Stimulated activated CD8-positive, alpha-beta memory T cell treated with anti-CD3 and anti-CD28 coated beads, Interleukin-7, amount 100 ng/mL, for 48 hours (primary cell): ENCODE measurements at regions not wholly inside any gene's neighbourhood (a gene's known extent, or its start where the extent isn't known, plus 50 kb on each side); places are given as distances from the start of the nearest gene placed in this dataset.
"Not testable (repeated sequence)": the region's sequence is repeated elsewhere in the genome, so short reads cannot be mapped to it uniquely, and the experiment has no call there.

Source experiments
- DNase-seq, 2 donors: peaks; one replicate each; pipeline ENCODE4 v3.0.0-alpha.2; 2020; ENCODE audit warnings: low read depth in 1 of 2; ENCODE audit errors: extremely low read depth in 1 of 2

DNA sequence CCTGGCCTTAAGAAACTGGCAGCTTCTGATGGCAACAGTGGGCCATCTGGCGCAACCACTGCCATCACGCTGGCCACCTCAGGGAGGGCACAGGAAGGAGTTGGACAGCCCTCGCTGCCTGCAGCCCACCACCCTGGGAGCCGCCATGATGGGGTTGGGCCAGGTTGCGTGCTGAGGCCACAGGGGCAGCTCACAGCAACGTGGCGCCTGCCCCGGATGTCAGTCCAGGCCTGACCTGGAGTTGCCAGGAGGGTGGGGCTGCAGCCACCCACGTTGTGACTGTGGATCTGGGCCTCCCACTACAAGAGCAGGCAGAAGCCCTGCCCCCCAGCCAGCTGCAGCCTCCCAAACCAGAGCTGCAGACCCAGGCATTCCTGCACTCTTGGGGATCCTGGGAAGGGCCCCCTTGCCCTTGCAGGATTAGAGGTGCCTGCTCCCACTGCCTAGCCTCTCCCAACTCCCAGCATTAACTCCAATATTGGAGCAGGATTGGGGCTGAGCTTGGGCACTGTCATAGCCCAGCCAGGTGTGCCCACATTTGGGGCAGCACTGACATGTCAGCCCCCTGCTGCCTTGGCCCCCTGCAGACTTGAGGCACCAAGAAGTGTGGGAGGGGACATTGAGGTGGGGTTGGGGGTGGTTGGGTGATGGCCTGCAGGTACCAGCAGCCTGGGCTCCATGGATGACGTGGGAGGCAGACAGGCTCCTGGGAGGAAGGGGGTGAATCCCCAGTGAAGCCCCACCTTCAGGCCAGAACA is 468.9 kb upstream of the CCDC54 start:
- no peak for DNase-seq

DNA sequence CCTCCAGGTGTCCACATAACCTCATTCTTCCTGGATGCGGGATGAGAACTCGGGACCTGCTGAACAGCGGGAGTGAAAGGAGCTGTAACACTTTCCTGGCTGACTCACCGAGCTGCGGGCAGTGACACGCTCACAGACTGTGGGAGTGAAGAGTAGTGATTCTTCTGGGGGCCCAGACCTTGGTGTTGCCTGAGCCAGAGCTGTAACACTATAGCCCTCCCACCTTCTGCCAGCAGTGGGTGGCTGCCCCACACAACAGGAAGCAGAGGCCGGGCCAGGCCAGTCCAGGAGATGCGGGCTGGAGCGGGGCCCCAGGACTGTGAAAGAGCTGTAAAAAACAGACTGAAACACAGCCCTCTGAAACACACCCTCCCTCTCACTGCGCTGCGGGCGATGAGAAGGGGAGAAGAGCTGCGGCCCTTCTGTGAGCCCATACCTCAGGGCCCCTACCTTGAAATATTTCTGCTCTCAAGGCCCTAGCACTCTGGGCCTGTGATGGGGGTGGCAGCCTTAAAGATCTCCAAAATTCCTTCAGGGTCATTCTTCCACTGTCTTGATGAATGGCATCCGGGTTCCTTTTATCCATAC is 464.0 kb upstream of the CCDC54 start:
- no peak for DNase-seq

DNA sequence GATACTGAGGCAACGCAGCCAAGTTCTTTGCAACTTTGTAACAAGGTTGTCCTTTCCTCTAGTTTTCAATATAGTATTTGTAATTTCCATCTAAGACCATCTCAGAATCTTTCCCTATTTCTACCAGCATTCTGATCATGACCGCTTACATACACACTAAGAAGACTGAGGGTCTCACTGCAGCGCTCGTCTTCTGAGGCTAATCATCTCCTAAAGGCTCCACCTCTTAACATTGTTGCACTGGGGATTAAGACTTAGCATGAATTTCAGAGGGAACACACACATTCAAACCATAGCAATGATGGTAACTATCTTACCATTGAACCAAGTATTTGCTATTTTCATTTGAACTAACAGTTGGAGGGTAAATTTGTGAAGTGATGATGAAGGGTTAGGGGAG is 463.3 kb upstream of the CCDC54 start:
- no peak for DNase-seq

DNA sequence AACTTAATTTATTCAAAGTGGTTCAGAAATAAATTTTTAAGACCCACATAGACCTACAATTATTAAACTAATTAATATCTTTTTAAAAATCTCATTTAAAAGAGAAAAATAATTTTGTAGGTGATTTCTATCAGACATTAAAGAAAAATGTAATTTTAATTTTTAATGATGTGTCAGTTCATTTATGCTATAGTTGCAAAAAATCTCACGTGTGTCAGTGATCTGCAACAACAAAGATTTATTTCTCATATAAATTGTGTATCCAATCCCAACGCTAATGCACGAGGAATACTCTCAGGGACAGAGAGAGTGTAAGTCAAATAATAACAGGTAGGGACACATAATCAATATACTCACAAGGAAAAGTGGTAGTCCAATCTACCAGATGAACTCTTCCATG is 456.6 kb upstream of the CCDC54 start:
- DNase-seq: no peak

DNA sequence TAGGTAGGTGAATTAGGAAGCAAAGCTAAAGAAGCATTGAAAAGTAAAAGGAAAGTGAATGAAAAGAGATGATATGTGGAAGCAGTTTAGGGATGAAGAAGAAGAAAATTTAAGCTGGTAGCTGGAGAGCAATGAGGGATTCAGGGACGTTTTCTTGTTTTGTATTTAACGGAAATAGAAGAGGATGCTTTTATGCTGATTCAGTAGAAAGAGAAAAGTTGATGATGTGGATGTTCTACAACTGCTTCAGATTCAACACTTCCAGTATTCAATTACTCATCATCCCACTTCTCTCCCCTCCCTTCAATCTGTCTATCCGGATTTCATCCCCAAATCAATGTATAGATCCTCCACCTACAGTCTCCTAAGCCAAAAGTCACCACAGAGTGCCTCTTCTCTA is 448.2 kb upstream of the CCDC54 start:
- no peak for DNase-seq

DNA sequence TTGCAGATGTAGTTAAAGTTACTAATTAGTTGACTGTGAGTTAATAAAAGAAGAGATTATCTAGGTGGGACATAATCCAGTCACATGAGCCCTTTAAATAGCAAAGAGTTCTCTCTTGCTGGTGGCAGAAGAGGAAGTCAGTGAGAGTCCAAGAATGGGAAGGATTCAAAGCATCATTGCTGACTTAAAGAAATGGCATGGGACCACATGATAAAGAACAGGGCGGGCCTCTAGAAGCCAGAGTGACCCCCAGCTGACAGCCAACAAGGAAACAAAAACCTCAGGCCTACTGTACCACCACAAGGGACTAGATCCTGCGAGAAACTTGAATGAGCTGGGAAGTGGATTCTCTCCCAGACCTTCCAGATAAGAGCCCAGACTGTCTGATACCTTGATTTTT is 447.2 kb upstream of the CCDC54 start:
- no peak for DNase-seq

DNA sequence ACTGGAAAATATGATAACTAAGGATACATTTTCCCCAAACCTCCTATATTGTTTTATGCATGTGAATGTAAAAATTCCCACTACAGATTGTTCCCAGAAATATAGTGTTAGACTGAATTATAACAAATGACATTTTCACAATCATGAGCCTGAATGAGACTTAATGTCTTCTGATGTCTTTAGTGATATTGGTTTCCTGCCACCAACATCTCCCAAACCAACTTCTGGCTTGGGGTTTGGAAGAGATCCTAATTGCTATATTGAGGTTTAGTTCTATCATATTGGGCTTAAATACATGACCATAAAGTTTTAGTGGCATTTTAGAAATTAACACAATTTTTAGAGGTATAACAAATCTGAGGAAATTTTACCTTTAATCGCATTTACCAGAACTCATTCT is 445.3 kb upstream of the CCDC54 start:
- DNase-seq: no peak

DNA sequence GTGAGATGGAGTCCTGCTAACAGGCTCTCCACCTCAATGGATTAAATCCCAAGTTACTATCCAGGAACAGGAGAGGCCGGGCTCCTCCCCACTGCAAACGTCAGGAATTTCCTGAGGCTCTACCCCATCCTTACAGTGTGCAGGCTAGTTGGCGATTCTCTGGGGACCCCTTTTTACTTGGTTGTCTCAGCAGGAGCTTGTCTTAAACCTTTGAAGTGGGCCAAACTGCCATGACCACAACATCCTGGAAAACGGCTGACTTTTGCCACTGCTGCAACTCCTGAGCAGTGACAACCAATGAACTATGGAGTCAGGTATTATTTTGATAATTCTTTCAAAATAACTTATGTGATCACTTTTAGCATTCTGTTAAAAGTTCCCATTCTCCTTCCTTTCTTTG is 440.9 kb upstream of the CCDC54 start:
- DNase-seq: no peak

DNA sequence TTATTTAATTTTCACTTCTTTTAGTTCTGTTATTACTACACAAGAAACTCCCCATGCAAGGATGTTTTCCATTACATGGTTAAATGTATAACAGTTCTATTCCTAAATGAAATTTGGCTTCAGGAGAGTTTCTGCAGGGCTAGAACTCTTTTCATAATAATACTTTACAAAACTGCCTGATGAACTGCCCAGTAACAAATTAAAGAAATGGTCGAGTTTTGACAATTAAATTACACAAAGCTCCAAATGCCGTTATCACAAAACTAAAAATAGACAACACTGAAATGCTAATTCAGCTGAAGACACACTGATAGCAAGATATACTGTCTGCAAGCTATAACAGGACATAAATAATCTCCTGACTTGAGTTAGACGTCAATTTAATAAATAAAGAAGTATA is 435.2 kb upstream of the CCDC54 start:
- DNase-seq: no peak

DNA sequence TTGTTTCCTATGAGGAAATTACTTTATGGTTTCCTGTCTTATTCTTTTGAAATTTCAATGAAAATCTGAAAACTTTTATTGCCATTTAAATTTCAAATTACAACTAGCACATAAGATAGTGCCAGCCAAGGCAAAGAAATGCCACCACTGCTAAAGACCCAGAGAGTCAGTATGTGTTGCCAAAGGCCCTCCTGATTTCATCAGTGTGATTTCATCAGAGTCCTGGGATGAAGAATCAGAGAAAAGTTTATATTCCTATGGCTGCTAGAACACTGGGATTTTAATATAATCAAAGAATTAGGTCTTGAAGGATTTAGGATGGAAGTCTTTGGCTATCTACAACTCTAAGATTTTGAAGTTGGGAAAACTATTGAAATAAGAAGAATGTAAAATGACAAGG is 434.2 kb upstream of the CCDC54 start:
- no peak for DNase-seq

DNA sequence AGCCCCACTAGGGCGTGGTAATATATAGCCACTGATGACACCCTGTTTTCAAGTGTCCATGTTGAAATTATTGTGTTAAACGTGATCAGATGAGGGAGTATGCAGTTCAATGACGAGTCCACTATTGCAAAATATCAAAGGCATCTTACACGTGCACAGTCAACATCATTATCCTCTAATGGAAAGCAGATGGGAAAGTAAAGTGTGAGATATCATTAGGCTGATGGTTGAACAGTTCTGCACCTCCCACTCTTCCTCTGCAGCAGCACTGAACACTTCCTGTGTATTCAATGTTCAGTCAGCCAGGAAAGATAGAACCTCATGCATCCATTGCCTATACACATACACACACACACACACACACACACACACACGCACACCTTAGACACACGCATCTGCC is 431.8 kb upstream of the CCDC54 start:
- DNase-seq: no peak

DNA sequence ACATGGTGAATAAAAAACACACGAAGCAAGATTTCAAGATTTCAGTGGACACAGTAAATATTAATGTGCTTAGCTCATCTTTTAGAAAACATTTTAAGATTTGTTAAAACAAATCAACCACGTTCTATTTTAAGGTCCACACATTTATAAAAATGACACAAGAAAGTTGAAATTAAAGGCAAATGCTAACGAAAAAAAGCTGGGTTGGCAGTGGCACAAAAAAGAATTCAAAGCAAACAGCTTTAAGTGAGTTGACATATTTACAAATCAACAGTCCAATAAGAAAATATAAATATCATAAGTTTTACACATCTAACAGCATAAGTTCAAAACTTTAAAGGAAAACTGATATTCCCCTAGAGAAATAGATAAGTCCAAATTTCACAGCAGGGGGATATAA is 430.4 kb upstream of the CCDC54 start:
- no peak for DNase-seq

DNA sequence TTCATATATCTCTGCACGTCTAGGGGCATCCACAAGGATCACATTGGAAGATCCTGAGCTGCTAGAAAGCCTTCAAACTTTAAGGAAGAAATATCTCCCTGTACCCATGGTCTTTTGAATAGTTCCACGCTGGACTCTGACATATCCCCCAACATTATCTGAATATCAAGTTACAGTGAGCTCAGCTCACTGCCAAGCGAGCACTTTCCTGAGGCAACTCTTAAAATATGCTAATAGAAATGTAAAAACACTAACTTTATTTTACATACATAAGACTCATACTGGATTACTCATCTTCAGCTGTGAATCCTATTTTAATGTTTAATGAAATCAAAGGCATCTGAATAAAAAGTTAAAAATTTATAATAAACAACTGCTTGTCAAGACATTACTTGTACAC is 420.2 kb upstream of the CCDC54 start:
- DNase-seq: no peak

DNA sequence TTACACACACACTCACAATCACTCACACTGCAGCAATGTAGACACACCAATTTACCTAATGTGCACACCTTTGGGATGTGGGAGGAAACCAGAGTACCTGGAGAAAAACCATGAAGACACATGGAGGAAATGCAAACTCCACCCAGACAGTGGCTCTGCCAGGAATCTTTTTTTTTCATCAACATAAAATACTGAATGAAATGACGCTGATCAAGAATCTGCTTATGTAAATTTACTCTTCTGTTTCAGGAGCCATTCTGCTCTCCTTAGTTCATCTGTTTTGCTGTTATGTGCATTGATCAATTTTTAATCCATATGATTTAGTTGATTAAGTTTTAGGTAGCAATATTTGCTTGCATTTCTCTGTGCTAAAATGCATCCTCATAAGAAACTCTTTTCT is 414.2 kb upstream of the CCDC54 start:
- no peak for DNase-seq

DNA sequence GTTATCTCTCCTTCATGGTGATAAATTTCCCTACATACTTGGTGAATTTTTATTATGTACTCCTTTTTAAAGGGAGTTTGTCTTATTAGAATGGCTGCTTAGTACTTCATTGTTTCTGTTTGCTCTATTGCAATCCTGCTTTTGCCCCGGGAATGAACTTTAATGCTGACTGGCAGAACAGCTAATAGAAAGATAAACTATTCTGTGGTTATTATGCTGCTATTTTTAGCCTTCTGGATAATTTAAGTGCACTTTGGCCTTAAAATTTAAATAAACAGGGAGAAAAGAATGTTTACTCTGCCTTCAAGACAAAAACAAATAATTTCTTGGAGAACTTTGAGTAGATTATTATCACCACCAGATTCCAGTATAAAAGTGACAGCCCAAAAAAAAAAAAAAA is 413.8 kb upstream of the CCDC54 start:
- no peak for DNase-seq

DNA sequence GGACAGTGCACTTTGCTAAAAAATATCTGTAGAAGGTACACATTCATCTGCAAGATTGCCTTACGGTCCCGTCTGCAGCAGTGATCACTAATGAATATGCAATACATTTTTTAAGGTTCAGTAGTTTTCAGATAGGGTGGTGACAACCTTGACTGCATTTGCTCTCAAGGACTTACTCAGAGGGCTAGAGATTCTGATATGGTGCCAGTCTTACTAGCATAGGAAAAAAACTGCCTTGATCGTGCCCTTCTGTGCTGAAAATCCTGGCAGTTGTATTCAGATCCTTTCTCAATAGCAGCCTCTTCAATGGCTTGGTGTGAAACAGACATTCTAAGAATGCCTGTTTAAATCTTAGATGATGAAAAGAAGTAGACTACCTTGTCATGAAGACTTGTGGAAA is 411.9 kb upstream of the CCDC54 start:
- no peak for DNase-seq

DNA sequence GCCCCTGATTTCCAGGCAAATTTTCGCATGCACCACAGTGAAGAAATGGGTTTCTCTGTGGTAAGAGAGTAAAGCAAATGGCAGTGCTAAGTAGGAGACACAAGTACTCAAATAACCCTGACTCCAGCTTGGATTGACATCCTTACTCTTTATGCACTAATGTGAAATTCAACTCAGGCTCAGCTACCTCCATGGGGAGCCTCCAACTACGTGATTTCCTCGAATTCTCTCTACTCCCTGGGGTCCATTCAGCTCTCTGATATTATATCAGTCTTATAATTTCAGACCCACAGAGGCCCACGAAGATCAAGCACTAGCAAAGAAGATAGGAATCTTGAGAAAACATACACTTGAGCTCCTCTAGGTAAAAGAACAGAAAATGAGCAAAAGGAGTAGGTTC is 407.6 kb upstream of the CCDC54 start:
- DNase-seq: no peak

DNA sequence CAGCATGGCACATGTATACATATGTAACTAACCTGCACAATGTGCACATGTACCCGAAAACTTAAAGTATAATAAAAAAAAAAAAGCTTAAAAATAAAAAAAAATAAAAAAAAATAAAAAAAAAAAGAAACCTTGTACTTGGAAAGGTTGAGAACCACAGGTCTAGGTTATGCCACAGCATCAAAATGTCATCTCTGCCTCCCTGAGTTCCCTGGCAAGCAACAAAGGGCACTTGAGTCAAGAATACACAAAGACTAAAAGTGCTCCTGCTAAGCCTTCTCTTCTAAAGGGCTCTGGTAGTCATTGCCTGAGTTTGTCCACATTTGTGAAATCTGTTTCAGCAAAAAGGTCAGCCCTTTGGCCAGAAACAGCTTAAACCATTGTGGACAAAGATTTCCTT is 395.8 kb upstream of the CCDC54 start:
- DNase-seq: no peak

DNA sequence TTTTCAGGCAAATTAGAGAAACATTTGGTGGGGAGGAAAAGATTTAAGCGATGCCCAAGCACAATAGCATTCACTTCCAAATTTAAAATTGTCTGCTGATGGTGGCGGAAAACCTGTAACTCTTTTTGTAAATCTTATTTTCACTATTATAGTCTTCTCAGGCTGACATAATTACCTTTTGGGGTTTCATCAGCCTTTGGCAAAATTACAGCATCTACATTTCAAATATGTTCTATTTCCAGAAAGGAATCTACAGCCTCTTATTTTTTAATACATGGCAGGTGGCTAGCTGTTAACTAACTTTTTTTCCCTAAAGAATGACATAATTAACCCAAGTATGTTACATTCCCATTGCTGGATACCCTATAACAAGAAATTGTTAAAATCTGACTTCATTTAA is 391.5 kb upstream of the CCDC54 start:
- DNase-seq: no peak

DNA sequence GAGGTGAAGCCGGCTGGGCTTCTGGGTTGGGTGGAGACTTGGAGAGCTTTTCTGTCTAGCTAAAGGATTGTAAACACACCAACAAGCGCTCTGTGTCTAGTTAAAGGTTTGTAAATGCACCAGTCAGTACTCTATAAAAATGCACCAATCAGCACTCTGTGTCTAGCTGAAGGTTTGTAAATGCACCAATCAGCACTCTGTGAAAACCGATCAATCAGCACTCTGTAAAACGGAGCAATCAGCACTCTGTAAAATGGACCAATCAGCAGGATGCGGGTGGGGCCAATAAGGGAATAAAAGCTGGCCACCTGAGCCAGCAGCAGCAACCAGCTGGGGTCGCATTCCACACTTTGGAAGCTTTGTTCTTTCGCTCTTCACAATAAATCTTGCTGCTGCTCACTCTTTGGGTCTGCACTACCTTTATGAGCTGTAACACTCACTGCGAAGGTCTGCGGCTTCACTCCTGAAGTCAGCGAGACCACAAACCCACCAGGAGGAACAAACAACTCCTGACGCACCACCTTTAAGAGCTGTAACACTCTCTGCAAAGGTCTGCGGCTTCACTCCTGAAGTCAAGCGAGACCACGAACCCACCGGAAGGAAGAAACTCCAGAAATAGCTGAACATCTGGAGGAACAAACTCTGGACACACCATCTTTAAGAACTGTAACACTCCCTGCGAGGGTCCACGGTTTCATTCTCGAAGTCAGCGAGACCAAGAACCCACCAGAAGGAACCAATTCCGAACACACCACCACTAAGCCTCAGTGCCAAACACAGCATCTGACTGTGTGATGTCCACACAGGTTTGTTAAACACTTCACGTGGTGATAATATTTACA is 378.2 kb upstream of the CCDC54 start:
- peak in 1 of 2 donors; percentile 11 for DNase-seq

DNA sequence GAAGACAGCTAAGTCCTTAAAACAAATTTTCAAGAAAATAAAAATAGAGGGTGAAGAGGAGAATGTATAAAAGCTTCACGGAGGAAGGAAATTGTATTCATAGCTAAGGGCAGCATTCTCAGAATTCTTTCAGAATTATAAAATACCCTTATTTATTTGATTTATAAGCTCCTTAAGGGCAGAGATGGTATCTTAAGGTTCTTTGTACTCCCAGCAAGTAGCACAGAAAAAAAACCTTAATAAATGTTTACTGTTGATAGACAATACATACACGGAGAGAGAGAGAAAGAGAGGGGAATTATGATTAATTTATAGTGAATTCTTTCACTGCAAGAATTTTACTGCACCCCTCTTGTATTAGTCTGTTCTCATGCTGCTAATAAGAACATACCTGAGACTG is 375.6 kb upstream of the CCDC54 start:
- DNase-seq: no peak

DNA sequence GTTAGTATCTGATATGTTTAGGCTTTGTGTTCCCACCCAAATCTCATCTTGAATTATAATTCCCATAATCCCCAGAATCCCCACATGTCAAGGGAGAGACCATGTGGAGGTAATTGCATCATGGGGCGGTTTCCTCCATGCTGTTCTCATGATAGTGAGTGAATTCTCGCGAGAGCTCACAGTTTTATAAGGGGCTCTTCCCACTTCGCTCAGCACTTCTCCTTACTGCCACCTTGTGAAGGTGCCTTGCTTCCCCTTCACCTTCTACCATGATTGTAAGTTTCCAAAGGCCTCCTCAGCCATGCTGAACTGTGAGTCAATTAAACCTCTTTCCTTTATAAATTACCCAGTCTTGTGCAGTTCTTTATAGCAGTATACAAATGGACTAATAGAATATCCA is 371.9 kb upstream of the CCDC54 start:
- not testable (repeated sequence) for DNase-seq
